ENCODE measurements at regions not wholly inside any gene's neighbourhood (a gene's known extent, or its start where the extent isn't known, plus 50 kb on each side); places are given as distances from the start of the nearest gene placed in this dataset.

DNA sequence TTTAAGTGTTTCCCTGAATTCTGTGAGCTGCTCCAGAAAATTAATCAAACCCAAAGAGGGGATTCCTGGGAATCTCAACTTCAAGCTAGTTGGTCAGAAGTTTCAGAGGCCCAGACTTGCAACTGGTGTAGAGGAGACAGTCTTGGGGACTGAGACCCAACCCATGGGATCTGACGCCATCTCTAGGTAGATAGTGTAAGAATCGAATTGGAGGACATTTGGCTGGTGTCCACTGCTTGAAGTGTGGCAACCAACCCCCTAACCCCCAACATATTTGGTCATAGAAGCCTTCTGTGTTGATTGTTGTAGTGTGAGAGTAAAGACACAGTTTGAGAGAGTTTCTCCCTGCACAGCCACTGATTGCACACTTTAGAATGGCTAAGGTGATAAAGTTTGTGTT, 103.5 kb upstream of the CARMIL1 start:
- TF ChIP-seq, protein P1, sequence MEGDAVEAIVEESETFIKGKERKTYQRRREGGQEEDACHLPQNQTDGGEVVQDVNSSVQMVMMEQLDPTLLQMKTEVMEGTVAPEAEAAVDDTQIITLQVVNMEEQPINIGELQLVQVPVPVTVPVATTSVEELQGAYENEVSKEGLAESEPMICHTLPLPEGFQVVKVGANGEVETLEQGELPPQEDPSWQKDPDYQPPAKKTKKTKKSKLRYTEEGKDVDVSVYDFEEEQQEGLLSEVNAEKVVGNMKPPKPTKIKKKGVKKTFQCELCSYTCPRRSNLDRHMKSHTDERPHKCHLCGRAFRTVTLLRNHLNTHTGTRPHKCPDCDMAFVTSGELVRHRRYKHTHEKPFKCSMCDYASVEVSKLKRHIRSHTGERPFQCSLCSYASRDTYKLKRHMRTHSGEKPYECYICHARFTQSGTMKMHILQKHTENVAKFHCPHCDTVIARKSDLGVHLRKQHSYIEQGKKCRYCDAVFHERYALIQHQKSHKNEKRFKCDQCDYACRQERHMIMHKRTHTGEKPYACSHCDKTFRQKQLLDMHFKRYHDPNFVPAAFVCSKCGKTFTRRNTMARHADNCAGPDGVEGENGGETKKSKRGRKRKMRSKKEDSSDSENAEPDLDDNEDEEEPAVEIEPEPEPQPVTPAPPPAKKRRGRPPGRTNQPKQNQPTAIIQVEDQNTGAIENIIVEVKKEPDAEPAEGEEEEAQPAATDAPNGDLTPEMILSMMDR (IDR thresholded peaks at IDR 0.05; ENCODE audit: control extremely low read depth in 1 of 3, insufficient read depth in 1 of 3, low read depth in 1 of 3, low read length in 3 of 3): peak in 2 of 3 experiments; percentile 21 to 23; a peak in 2 of 4 replicates
- TF ChIP-seq RAD21 (IDR thresholded peaks at IDR 0.05 in 1 of 2, conservative IDR thresholded peaks at IDR 0.05 in 1 of 2; ENCODE audit: low read depth in 2 of 2, low read length in 2 of 2) (peak; percentile 45 to 64), NRF1 (IDR thresholded peaks at IDR 0.05; ENCODE audit: low read depth, low read length) (no peak)
- Histone ChIP-seq H4K8ac (ENCODE audit: extremely low read depth, insufficient read depth, low read length) (no peak overlapping the region), H4K91ac (replicated peaks; ENCODE audit: insufficient read length, low read length) (no peak overlapping the region), H3K79me2 (ENCODE audit: control insufficient read depth in 1 of 2, insufficient read depth in 2 of 2, low read length in 2 of 2) (no peaks in the 10 kb centered on the region), H3K27ac (ENCODE audit: low read depth, low read length) (no peak overlapping the region), H2BK5ac (ENCODE audit: low read depth, low read length) (no peak overlapping the region), H3K18ac (ENCODE audit: extremely low read depth, low read length) (no peak overlapping the region), H3K9me3 (ENCODE audit: insufficient read depth in 2 of 2, low read depth in 1 of 2, low read length in 1 of 2) (no peaks in the 10 kb centered on the region), H3K4me1 (replicated peaks in 1 of 4; ENCODE audit: control insufficient read depth in 3 of 4, insufficient read depth in 4 of 4, low read length in 3 of 4) (no peaks in the 10 kb centered on the region), H4K5ac (ENCODE audit: insufficient read length, low read depth, low read length) (no peak overlapping the region), H2BK20ac (ENCODE audit: low read length) (no peak overlapping the region), H3K14ac (ENCODE audit: insufficient read length) (no peak overlapping the region), H3K23me2 (ENCODE audit: low read depth, low read length) (no peaks in the 10 kb centered on the region; the same call in 1 of the 2 replicates), H2BK12ac (ENCODE audit: low read depth, low read length) (no peak overlapping the region), H3K23ac (ENCODE audit: insufficient read length) (no peak overlapping the region), H3K27me3 (replicated peaks in 1 of 4; ENCODE audit: control insufficient read depth in 3 of 4, extremely low read depth in 1 of 4, insufficient read depth in 3 of 4, low read length in 3 of 4) (no peaks in the 10 kb centered on the region), H3K56ac (replicated peaks; ENCODE audit: insufficient read length, low read depth, low read length) (no peak overlapping the region), H2BK120ac (replicated peaks; ENCODE audit: low read depth, low read length) (no peak overlapping the region), H3K9ac (replicated peaks in 1 of 4; ENCODE audit: extremely low read depth in 1 of 4, low read depth in 3 of 4, low read length in 3 of 4) (no peak overlapping the region), H2AK5ac (ENCODE audit: low read depth, low read length) (no peak overlapping the region), H3K4ac (replicated peaks; ENCODE audit: insufficient read length, low read depth, low read length) (no peak overlapping the region), H2BK15ac (ENCODE audit: low read length) (no peak overlapping the region), H2AFZ (ENCODE audit: low read length) (no peak overlapping the region), H3K4me3 (ENCODE audit: extremely low read depth in 1 of 4, insufficient read depth in 2 of 4, low read depth in 3 of 4, low read length in 4 of 4) (no peak overlapping the region), H3K36me3 (ENCODE audit: control insufficient read depth in 2 of 4, insufficient read depth in 4 of 4, low read length in 3 of 4) (no peaks in the 10 kb centered on the region), H3K4me2 (ENCODE audit: insufficient read depth in 1 of 2, low read depth in 2 of 2, low read length in 2 of 2) (no peak overlapping the region), H4K20me1 (replicated peaks in 1 of 2; ENCODE audit: control insufficient read depth in 1 of 2, insufficient read depth in 2 of 2, low read length in 2 of 2) (no peaks in the 10 kb centered on the region), H3K79me1 (ENCODE audit: low read depth, low read length) (no peaks in the 10 kb centered on the region)
- no peak for FAIRE-seq
- POLR2A ChIA-PET (ENCODE audit: partially characterized antibody): no interaction called here
- CTCF ChIA-PET (ENCODE audit: partially characterized antibody): interaction anchor here (1.3 kb wide), 2 partner anchors 10 to 320 kb away, joined by 3 to 4 read pairs; no protein-coding TSS in a partner anchor
- 91% methylated on average over 2 of the region's 2 CpGs; no CpG with 5 or more reads in 1 of the 2 experiments for WGBS, 2 experiments (ENCODE audit: extremely low coverage in 1 of 2, insufficient coverage in 1 of 2, insufficient read length in 1 of 2, insufficient replicate concordance in 2 of 2, low coverage in 1 of 2, low lambda C conversion rate in 2 of 2, missing lambda C conversion rate in 1 of 2)
- DNase-seq (ENCODE audit: low read depth in 1 of 2, low spot score in 2 of 2): no peak

Data from H1 (cell line).